VCaP (cell line): ENCODE measurements at regions not wholly inside any gene's neighbourhood (a gene's known extent, or its start where the extent isn't known, plus 50 kb on each side); places are given as distances from the start of the nearest gene placed in this dataset.
"Not testable (repeated sequence)": the region's sequence is repeated elsewhere in the genome, so short reads cannot be mapped to it uniquely, and the experiment has no call there.

Experiments used
- H3K27ac ChIP-seq: fragments of 450-650 bp; 2 replicates; pipeline ENCODE4 v1.5.1; 2017
- TF ChIP-seq, protein P1 (sequence below): fragments of 450-650 bp; conservative IDR thresholded peaks from 2 replicates; pipeline ENCODE4 v1.5.1; 2017; ENCODE audit warnings: mild to moderate bottlenecking, moderate library complexity

DNA sequence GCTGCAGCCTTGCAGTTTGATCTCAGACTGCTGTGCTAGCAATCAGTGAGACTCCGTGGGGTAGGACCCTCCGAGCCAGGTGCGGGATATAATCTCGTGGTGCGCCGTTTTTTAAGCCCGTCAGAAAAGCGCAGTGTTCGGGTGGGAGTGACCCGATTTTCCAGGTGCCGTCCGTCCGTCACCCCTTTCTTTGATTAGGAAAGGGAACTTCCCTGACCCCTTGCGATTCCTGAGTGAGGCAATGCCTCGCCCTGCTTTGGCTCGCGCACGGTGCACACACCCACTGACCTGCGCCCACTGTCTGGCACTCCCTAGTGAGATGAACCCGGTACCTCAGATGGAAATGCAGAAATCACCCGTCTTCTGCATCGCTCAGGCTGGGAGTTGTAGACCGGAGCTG, 203.2 kb downstream of the SNCAIP start:
- H3K27ac ChIP-seq, result not testable (repeated sequence)

DNA sequence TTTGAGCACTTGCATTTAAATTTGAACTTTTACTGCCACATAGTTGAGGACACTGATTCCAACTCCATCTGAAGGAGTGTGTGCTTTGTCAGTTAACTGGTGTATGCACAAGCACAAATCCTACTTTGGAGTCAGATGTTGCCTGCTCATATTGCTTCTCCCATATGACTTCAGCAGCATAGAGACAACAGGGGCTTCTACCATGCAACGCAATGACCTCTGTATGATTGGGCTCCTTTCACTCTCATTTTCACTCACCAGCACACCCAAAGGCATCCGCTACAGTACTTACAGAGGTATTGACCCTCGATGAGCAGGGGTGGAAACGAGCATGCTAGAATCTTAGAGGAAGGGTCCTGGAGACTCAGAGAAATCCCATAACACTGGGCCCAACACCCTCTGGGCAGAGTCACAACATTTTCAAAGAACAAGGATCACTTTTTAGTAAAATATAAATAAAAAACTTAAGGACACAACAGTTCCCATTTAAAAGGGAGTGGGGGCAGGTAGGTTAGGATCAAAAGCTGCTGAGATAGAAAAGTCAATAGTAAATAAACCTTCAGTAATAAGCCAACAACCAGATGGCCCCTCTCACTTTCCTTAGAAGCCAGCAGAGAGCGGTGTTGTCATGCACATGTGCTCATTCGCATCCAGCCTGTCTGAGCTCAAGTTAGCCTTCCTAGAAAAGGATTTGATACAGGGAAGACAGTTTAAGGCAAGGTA, 203.8 kb downstream of the SNCAIP start:
- TF ChIP-seq, protein P1, sequence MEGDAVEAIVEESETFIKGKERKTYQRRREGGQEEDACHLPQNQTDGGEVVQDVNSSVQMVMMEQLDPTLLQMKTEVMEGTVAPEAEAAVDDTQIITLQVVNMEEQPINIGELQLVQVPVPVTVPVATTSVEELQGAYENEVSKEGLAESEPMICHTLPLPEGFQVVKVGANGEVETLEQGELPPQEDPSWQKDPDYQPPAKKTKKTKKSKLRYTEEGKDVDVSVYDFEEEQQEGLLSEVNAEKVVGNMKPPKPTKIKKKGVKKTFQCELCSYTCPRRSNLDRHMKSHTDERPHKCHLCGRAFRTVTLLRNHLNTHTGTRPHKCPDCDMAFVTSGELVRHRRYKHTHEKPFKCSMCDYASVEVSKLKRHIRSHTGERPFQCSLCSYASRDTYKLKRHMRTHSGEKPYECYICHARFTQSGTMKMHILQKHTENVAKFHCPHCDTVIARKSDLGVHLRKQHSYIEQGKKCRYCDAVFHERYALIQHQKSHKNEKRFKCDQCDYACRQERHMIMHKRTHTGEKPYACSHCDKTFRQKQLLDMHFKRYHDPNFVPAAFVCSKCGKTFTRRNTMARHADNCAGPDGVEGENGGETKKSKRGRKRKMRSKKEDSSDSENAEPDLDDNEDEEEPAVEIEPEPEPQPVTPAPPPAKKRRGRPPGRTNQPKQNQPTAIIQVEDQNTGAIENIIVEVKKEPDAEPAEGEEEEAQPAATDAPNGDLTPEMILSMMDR, result peak; percentile 85

DNA sequence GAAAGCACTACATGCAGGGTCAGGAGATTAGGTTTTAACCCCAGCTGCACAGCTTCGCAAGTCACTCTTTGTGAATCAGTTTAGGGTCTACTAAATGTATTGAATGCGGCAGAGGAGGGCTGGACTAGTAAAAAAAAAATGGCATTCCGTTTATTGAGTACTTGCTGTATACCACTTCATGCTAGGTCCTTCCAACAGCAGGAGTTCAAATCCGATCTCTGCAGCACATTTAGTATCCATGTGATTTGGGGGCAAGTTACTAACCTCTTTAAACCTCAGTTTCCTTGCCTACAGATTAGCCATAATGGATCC, 204.4 kb downstream of the SNCAIP start:
- TF ChIP-seq, protein P1, result peak; percentile 43

More for the DNA sequence above, 203.8 kb downstream of the SNCAIP start:
- H3K27ac ChIP-seq, result no peak overlapping the region

DNA sequence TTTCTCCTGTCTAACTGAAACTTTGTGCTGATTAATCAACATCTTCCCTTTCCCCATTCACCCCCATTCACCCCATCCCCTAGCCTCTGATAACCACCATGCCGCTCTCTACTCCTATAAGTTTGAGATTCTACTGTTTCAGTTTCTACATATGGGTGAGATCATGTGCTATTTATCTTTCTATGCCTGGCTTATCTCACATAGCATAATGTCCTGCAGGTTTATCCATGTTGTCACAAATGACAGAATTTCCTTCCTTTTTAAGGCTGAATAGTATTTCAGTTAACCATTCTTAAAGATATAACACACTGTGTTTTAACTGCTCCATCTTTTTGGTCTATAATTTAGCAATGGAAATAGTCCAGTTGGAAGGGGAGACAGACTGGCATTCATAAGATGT, 205.1 kb downstream of the SNCAIP start:
- TF ChIP-seq, protein P1, result no peak
- no peak overlapping the region for H3K27ac ChIP-seq

More for the DNA sequence above, 204.4 kb downstream of the SNCAIP start:
- H3K27ac ChIP-seq, result no peak overlapping the region

DNA sequence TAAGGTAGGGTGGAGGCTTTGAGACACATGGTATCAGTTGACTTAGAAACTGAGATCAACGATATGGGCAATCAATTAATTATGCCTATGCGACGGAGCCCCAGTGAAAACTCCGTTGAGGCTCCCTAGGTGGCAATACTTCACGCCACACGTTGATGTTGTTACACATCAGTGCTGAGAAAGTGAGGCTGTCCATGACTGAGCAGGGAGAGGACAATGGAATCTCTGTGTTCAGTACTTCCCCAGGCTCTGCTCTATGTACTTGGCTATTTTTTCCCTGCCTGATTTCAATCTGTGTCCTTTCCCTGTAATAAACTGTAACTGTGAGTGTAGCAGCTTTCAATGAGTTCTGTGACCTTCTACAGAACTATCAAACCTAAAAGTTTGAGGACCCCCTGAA, 211.7 kb downstream of the SNCAIP start:
- TF ChIP-seq, protein P1, result no peak
- H3K27ac ChIP-seq, result no peak overlapping the region

DNA sequence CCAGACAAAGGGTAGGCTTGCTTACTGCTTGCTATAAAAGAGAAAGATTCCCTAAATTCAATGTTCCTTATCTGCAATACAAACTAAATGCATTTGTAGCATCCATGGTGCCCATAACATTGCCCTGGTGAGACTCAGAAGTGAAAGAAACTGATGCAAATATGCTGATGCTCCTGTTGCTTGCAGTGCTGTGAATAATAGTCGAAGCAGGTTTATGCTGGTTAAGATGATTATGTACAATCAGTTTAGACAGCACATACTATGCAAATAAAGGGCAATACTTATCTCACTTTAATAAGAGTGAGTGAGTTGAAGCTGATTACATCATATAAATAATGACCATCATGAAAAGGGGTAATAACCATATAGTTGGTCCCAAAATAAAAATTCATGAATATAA, 215.5 kb downstream of the SNCAIP start:
- H3K27ac ChIP-seq, result no peak overlapping the region
- TF ChIP-seq, protein P1, result no peak

DNA sequence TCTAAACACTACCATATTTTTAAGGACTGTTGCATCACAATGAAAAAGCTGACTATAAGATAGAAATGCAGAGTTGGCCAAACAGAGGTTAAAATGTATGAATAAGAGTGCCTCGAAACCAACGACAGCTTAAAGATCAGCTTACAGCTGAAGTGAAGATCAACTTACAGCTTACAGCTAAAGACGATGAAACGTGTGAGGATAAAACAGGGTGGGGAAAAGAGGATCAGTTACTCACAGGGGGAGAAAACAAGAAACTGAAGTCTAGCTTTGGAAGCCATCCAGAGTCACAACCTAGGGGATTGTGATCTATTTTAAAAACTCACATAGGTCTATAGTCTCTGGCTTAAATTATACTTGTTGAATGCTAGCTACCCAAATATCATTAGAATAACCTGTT, 220.0 kb downstream of the SNCAIP start:
- H3K27ac ChIP-seq, result no peak overlapping the region
- TF ChIP-seq, protein P1, result no peak

DNA sequence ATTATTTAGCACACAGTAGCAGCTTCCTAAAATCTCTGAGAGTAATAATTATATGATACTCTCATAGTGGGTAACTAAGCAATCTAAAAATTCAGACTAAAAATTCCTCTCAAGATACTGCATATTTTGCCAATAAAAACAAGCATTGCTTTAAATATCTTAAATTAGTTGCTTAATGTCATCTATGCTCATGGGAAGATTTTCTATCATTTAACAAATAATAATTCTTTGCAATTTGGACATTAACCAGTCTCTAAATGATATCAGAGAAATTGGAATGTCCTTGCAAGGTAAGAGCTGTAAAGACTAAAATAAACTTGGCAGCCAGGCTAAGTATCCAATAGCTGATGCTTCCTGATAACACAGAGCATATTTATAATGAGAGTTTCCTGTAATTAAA, 221.8 kb downstream of the SNCAIP start:
- TF ChIP-seq, protein P1, result no peak
- H3K27ac ChIP-seq, result no peak overlapping the region
